NCI-H2107 treated with DMSO at 0.1 percent for 48 hours (cell line): ENCODE measurements at regions not wholly inside any gene's neighbourhood (a gene's known extent, or its start where the extent isn't known, plus 50 kb on each side); places are given as distances from the start of the nearest gene placed in this dataset.
"Not testable (repeated sequence)": the region's sequence is repeated elsewhere in the genome, so short reads cannot be mapped to it uniquely, and the experiment has no call there.

ENCODE experiments used
- DNase-seq: peaks from one replicate; lab custom pipeline; 2025; ENCODE audit not compliant: unreplicated experiment; lab: John Stamatoyannopoulos, UW

DNA sequence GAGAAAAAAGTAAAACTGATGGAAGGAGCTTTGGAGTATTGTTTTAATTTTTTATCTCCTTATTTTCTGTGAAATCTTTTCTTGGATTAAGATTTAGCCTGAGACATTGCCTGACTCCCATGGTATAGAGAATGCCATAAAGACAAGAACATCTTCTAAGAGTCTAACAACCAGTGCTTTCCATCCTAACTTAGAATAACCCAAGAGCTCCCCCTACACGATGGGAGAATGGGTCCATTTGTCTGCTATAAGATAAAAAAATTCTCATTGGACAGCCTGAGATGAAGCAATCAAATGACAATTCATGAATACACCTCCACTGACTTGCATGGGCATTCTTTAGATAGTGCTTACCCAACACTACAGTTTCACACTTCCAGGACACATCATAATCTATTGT, 478.1 kb downstream of the TTLL7 start:
- DNase-seq = no peak

DNA sequence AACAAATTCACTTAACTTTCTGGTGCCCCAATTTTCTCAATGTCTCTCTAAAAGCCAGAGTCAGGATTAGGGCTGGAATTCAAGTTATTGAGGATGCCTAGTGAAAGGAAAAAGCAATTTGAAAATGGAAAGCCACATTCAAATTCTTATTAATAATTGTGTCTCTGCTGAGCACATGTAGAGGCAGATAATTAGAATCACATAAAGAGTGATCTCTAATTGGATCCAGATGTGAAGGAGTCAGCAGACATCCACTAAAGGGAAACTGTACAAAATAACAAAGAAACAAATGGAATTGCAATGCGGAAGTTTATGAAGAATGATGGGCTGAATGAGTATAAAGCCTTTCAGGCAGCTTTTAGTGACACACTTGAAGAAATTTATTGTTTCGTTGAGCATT, 482.6 kb downstream of the TTLL7 start:
- no peak for DNase-seq

DNA sequence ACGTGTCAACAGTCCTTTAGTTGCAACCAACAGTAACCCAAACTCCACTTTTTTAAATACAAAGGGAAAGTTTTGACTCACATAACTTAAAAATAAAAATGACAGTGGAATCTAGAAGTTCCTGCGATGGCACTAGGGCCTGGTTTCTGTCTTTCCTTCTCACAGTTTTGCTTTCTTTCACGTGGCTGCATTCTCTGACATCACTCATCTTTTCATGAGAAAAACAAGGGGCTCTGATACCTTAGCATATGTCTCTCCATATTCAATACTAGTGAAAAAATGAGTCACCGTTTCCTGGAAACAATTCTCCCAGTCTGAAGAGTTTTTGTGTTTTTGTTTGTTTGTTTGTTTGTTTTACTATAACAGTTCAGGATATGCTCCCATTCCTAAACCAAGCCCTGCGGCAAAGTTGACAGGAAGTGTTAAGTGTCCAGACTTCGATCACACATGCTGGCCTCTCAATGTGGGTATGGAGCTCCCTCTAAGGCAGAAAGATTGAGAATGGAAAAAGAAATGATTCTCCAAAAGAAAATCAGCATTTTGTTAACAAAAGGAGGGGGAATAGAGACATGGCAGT, 483.3 kb downstream of the TTLL7 start:
- no peak for DNase-seq

DNA sequence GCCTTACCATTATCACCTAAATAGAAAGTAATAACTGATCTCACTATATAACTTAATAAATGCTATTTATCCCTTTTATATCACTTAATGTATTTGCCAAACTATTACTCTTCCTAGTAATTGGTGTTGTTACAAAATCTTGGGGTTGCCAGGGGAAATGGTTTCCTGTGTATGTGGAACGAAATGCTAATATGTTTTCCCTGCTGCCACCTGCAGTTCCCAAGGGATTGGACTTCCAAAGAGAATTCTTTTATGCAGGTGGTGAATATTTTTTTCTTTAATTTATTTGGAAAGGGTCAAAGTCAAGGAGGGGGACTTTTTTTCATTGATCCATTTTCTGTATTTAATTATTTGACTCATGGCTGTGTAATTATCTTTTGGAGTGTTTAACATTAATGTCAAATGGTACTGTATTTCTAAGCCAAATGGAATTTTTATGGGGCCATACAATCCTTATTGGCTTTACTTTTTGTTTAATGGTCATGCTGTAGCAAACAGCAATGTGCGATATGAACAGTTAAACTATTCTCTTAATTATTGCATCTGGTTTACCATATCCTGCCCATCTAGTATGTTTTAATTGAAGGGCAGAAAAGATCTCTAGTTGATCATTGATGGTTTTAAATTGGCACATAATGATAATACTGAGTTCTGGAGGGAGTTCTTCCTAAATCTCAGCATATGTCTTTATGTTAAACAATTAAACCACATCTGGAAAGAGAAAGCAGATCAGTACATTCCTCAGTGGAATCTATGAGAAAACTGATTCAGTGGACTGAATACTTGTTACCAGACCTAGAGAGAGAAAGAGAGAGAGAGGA, 486.3 kb downstream of the TTLL7 start:
- DNase-seq = peak; percentile 22

DNA sequence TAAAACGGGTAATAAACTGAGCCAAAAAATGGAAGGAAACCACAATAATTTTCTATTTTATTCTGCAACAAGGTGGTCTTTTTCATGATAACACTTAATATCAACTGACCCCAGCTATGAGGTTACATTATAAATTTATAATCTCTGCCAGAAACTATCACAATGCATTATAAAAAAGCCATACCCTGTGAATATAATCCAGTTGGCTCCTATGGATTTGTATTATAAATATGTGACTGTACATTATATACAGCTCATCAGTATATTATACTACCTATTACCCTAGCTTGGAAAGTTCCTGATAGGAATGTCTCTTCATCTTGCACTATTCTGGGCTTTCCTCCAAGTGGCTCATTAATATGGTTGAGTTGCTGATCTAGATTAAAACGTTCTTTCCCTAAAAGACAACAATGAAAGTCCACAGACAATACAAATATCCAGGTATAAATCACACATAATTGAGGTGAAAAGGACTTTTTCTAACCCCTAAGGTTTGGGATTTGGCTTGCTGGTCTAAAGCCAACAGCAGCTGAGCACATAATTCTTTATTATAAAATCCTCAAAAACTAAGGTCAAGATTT, 487.7 kb downstream of the TTLL7 start:
- DNase-seq = no peak

DNA sequence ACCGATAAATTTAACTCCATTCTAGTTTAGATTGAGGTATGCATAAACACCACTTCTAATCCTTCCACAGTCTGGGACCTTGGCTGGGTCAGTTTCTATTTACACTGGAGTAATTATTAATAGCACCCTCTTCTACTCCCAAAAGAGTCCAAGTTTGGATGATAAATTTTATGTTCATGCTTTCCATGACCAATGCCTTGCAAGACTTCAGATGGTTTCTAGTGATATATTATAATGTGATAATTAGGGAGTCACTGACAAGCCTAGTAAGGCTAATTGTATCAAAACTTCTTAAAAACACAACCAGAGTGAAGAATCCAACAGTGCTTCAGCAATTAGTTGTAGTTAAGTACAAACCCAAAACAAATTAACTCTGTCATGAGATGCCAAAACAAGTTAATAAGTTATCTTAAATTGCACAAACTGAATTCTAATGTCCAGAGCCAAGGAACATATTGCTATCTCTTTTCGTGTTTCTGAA, 489.6 kb downstream of the TTLL7 start:
- DNase-seq = no peak

DNA sequence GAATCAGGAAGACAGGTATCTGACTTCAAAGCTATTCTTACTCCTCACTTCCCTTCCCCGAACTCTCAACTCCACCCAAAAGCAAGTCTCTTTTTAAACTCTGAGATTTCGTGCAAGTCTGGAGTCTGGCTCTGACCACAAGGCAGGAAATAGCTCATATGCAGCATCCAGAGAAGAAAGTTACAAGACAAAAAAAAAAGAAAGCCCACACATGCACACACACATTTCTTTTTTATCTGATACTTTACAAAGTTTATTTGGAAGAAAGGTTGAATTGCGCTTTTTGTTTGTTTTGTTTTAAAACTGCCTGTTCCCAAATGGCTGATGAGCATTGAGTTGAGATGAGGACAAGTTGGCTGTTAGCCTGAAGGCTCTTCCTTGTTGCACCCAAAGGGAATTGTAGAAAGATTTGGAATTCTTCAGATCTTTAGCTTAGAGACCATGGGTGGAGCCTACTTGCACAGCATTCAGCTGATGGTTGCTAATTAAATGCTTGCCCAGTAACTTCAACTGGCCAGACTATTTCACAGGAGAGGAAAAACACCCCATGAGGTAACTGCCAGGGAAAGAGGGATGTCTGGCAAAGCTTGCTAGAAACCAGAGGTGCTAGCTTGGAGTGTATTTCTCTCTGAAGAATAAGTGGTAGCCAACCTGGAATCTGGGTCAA, 490.3 kb downstream of the TTLL7 start:
- DNase-seq = no peak

DNA sequence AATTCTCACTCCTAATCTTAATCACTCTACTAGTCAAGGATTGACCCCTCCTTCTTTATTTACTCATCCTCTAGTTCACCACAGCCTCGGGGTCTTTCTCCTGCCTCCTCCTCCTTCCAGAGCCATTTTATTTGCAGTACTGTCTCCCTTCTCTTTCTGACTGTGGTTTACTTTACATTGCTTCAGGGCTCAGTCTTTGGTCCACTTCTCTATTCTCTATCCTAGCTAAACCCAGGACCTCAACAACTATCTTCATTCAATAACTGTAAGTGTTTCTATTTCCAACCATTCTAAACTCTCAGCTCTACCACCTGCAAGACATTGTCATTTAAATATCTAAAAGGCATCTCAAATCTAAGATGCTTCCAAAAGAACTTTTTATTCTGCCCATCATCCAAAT, 493.8 kb downstream of the TTLL7 start:
- no peak for DNase-seq

DNA sequence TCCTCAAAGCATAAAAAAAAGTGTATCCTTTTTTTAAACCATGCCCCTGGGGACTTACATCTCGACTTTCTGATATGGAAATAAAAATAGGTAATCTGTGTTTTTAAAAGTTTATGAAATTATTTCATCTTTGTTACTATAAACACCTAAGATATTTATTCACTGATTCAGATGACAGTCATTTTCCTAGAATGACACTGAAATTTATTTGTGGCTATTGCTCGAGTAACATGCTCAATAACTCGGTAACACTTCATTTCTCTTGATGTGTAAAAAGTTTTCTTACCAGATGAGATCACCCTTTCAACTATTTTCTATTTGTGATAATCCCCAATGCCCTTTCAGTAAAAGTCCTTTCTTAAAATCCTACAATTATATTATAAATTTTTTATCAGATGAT, 495.8 kb downstream of the TTLL7 start:
- DNase-seq = no peak

DNA sequence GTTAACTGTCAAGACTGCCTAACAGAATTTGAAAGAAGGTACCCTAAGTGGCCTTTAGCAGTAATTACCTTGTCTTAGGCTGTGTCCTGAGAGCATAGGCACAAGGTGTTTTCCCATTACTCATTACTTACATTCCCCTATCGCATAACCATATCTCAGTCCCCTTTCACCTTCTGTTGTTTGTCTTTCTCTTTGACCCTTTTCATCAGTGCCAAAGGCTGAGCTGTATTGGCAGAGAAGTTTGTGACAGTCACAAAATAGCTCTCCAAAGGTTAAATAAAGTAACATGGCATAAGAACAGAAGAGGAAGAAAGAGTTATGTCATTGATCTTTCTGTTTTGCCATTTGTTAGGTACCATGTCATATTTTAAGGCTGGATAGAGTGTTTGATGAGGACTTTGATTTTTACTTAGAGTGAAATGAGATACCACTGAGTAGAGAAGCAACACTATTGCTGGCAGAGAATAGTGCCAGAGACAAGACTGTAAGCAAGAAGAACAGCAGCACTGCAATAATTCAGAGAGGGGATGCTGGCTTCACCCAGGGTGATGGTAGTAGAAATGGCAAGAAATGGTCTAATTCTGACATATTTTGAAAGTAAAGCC, 497.8 kb downstream of the TTLL7 start:
- no peak for DNase-seq

DNA sequence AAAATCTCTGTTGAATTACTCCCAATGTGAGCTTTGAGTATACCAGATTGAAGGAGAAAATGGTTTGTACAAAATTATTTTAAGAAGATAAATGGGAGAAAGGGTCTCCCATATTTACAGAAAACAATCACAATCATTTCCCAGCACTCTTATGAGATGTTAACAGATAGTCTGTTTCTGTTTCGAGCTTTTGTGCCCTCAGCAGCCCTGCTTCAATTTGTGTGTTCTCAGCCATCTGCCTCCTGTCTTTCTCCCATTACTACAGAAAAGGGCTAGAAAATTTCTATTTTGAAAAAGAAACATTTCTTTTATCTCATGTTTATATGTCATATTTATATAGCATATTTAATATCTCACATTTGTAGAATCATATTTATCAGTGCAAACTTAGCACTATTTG, 498.4 kb downstream of the TTLL7 start:
- no peak for DNase-seq

DNA sequence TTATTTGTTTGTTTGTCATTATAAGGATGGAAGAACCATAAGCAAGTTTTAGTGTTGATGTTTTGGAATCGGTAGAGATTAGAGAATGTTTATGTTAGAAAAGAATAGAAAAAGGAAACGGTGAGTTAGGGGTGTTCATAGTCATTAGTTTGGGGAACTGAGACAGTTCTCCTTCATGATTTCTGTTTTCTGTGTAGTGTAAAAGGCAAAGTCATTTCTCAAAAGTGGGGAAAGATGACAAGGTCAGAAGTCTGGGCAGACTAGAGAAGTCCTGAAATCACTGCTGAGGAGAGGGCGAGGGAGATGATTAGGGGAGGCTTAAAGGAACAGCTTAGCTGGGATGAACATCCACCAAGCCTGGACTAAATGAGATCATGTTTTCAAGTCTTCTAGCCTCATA, 498.9 kb downstream of the TTLL7 start:
- no peak for DNase-seq

DNA sequence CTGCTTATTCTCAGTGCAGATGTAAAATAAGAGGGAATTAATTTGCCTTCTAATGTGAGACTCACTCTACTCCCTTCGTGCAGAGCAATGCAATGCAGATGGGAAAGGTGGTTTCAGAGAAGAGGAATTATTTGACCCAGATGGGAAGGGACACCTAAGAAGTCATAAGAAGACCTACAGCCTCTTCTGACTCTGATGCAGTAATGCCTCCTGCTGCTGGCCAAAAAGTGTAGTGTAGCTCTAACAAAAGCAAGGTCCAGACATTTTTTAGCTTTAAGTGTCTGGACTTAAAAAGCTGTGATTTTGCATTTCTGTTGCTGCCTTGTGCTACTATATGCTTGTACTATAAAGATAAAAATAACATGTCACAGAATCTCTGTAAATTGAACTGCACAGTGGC, 501.4 kb downstream of the TTLL7 start:
- no peak for DNase-seq

DNA sequence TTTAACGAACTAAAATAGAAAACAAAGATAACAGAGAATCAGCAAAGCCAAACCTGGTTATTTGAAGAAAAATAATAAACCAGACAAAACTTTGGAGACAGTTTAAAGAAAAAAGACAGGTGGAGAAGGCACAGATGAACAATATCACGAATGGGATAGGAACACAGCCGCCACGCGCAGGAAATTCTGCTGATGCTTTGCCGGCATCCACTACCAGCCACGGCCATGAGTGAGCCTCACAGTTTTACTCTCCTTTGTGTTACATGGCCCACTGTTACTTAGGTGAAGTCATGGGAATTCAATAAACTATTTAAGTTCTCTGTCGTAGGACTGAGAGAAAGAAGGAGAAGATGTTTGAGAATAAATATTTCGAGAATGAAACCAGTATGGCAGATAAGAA, 503.4 kb downstream of the TTLL7 start:
- DNase-seq = no peak

DNA sequence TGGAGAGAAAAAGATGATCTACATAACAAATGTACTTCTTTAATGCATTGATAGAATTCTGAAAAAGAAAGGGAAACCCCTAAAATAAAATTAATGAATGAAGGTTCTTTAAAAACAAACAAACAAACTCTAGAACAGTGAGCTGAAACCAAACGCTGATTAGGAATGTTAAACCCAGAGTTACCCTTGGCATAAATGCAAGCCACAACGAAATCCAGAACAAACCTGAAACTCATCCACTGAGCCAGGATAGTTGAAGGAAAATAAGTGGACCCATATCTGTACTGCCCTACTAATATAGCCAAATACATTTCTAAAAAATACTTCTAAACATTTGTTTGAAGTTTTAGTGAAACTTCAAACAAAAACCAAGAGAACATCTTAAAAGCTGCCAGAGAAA, 505.3 kb downstream of the TTLL7 start:
- DNase-seq = no peak

DNA sequence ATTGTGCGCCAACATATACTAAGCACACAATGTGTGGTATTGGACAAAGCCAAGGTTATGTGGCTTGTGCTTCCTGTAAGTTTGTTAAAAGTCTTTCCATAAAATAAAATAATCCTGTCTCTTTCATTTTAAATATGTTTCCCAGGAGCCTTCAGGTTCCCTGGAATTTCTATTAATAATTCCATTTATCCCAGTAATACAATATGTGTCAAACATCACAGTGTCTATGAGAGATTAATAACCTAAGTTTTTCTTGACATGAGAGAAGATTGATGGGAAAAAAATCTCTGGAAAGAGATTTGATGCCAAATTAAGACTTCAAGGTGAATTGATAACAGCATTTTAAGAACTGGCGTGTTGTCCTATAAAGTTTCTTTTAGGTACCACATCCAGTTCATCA, 507.0 kb downstream of the TTLL7 start:
- DNase-seq = no peak

DNA sequence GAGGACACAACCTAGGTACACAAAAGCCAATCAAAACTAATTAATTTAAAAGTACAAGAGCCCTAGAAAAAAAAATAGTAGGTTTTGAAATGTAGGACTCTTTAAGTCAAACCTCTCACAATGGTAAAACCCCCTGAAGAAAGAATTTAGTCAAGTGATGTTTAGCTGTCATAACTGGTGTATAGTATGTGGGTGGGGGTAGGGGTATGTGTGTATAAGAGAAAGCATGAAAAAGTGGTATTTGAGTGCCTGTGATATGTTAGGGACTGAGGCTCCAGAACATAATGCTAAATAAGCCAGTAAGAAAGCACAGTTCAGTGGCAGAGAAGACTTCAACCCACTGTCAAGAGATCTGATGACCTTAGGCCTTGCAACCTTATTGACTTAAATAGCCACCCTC, 507.9 kb downstream of the TTLL7 start:
- DNase-seq = no peak

DNA sequence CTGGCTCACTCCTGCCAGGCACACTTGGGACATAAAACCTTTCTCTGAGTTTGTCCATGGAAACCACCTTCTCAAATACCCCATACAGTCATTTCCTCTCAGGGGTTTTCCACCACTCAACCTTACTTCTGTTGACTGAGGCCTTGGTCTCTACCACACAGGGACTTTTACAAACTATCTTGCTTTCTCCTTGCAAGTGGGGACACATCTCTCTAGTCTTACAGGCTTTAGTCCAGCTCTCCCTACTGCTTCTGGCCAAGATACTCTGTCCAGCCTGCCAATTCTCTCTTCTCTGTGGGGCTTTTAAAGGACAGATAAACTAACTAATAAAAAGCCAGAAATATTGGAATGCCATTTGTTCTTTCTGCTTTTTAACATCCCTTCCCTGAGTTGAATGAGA, 510.8 kb downstream of the TTLL7 start:
- not testable (repeated sequence) for DNase-seq

DNA sequence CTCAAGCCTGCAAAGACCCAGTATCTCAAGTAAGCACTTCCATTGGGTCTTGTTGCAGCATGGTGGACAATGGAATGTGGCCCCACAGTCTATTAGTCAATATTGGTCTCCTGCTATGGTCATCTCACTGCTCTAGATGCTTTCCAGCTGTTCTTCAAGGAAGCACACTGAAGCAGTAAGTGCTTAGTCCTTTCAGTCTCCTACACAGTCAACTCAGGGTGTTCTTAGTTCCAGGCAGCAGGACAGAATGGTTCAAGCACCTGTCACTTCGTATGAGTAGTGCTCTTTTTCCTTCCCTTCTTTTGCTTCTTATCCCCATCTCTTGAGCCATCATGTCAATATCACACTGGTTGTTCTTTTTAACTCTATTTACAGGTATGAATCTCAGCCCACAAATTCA, 511.5 kb downstream of the TTLL7 start:
- DNase-seq = not testable (repeated sequence)

DNA sequence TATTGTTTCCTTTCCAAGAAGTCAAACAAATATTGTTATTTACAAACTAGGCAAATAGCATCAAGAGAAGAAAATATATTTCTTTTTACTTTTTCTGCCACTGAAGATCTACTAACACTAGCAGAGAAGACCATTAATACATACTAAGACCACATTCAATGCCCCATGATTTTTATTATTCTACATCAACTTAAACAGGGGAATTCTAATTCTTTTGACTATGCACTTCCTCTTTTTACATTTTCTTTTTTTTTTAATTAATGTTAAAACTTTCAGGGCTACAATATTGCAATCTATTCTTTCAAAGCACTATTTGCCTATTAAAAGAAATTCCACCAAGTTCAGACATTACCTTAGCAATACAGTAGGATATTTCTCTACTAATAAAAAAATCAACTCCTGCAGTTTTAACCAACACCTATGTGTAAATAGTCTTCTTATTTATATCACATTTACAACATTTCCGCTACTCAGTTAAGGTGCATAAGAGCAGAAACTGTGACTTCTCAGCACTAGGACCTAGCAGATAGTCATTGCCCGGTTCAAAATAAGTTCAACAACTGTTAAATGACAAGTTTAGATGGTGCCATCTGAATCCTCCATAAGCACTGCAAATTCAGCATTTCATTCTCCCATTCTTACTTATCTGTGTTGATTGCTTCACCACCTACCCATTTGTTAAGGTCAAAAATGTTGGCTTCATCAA, 513.5 kb downstream of the TTLL7 start:
- DNase-seq = not testable (repeated sequence)

DNA sequence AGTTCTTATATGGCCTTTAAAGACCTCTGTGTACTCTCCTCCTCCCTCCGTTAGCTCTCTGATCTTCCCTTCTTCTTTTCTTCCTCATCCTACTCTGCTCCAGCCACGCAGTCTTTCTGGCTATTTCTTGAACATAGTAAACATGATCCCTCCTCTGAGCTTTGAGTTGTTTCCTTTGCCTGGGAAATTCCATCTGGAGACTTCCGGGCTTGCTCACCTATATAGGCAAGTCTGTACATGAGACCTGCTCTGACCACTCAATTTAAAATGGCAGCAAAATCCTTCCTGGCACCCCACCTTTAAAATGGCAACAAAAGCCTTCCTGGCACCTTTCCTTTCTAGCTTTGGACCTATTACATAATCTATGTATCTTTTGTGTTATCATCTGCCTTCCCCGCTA, 517.6 kb downstream of the TTLL7 start:
- not testable (repeated sequence) for DNase-seq
